Body of pancreas (tissue), 4 donors: ENCODE measurements at regions not wholly inside any gene's neighbourhood (a gene's known extent, or its start where the extent isn't known, plus 50 kb on each side); places are given as distances from the start of the nearest gene placed in this dataset.

Experiments
- POLR2A ChIP-seq, 3 donors: fragments of 450-650 bp; IDR thresholded peaks; one replicate each; pipeline ENCODE4 v1.6.1; 2016; ENCODE audit warnings: antibody characterized with exemption in 3 of 3, mild to moderate bottlenecking in 2 of 3
- TF ChIP-seq, protein P1 (sequence below), 7 experiments: fragments of 450-650 bp in 4 of 7; fragments of 200-600 bp in 3 of 7; sonication (generic) in 3 of 7; IDR thresholded peaks; one replicate each; pipeline ENCODE4 v1.5.1; 2016 to 2019; ENCODE audit warnings: antibody characterized with exemption in 7 of 7

DNA sequence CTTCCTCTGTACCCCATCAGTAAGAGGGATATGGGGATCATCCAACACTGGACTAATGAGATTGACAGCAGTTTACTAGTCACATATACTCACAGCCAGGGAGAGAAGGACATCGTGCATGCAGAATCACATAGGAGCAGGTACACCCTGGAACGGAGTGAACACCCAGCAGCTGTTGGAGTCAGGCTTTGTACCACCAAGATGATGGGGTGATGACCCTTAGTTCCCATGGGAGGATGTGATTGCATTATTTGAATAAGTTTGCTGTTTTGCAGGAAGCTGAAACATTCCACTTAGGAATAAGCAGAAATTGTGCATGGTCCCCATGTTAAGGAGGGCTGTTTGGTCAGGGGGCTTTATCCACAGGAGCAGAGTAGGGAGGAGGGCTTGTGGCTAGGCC, 482.7 kb upstream of the PDZRN3 start:
- TF ChIP-seq POLR2A (IDR thresholded peaks at IDR 0.05): no peak
- TF ChIP-seq, protein P1, sequence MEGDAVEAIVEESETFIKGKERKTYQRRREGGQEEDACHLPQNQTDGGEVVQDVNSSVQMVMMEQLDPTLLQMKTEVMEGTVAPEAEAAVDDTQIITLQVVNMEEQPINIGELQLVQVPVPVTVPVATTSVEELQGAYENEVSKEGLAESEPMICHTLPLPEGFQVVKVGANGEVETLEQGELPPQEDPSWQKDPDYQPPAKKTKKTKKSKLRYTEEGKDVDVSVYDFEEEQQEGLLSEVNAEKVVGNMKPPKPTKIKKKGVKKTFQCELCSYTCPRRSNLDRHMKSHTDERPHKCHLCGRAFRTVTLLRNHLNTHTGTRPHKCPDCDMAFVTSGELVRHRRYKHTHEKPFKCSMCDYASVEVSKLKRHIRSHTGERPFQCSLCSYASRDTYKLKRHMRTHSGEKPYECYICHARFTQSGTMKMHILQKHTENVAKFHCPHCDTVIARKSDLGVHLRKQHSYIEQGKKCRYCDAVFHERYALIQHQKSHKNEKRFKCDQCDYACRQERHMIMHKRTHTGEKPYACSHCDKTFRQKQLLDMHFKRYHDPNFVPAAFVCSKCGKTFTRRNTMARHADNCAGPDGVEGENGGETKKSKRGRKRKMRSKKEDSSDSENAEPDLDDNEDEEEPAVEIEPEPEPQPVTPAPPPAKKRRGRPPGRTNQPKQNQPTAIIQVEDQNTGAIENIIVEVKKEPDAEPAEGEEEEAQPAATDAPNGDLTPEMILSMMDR (IDR thresholded peaks at IDR 0.05): no peak
